Chondrocyte (in vitro differentiated cells): ENCODE measurements at regions not wholly inside any gene's neighbourhood (a gene's known extent, or its start where the extent isn't known, plus 50 kb on each side); places are given as distances from the start of the nearest gene placed in this dataset.

Experiments
- DNase-seq: peaks from one replicate; pipeline ENCODE4 v3.0.0; 2021; ENCODE audit warnings: mixed read lengths, low spot score
- H3K27ac Mint-ChIP-seq: one replicate; pipeline ENCODE4 v1.8.0; 2021; ENCODE audit warnings: mild to moderate bottlenecking, moderate library complexity, mixed read lengths; ENCODE audit not compliant: unreplicated experiment
- H3K27me3 Mint-ChIP-seq: 2 replicates; pipeline ENCODE4 v1.8.0; 2021; ENCODE audit warnings: low read depth, mixed read lengths
- H3K36me3 Mint-ChIP-seq: 2 replicates; pipeline ENCODE4 v1.8.0; 2021; ENCODE audit warnings: low read depth, mixed read lengths
- H3K4me1 Mint-ChIP-seq: 2 replicates; pipeline ENCODE4 v1.8.0; 2021; ENCODE audit warnings: low read depth, mild to moderate bottlenecking, mixed read lengths
- H3K4me3 Mint-ChIP-seq: one replicate; pipeline ENCODE4 v1.8.0; 2021; ENCODE audit warnings: mild to moderate bottlenecking, moderate library complexity, mixed read lengths; ENCODE audit not compliant: unreplicated experiment
- H3K9me3 Mint-ChIP-seq: 2 replicates; pipeline ENCODE4 v1.8.0; 2021; ENCODE audit warnings: low read depth, mixed read lengths
- TF ChIP-seq, protein P1 (sequence below): fragments of 200-600 bp; sonication (generic); IDR thresholded peaks from 2 replicates; pipeline ENCODE4 v1.5.0; 2021; ENCODE audit warnings: antibody characterized with exemption, mild to moderate bottlenecking, moderate library complexity

DNA sequence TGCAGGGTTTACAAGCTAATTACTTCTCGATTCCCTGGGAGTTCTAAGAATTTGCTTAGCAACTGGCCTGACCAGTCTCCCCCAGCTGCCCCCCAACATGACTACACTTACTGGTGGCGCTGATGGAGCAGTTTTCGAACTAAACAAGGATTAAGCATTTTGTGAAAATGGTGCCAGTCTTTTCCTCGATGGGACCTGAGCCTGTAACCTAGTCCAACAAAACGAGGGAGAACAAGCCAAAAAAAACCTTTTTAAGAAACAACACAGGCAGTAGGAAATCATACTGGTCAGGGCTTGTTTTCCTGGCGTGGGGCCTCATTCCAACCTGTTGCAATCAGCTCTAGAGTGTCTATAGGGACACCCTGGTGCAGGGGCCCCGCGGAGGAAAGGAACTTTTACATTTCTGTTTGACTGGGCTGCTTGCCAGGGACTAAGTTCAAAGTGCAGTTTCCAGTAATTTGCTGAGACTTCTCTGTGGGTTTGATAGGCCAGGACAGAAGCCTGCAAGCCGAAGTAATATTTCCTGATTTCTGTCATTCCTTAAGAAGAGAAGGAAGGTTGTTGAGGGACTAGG lies 158.7 kb downstream of the SPRY1 start:
- H3K27me3 Mint-ChIP-seq = peaks cover 2% of the 10 kb centered on the region
- TF ChIP-seq, protein P1, sequence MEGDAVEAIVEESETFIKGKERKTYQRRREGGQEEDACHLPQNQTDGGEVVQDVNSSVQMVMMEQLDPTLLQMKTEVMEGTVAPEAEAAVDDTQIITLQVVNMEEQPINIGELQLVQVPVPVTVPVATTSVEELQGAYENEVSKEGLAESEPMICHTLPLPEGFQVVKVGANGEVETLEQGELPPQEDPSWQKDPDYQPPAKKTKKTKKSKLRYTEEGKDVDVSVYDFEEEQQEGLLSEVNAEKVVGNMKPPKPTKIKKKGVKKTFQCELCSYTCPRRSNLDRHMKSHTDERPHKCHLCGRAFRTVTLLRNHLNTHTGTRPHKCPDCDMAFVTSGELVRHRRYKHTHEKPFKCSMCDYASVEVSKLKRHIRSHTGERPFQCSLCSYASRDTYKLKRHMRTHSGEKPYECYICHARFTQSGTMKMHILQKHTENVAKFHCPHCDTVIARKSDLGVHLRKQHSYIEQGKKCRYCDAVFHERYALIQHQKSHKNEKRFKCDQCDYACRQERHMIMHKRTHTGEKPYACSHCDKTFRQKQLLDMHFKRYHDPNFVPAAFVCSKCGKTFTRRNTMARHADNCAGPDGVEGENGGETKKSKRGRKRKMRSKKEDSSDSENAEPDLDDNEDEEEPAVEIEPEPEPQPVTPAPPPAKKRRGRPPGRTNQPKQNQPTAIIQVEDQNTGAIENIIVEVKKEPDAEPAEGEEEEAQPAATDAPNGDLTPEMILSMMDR = no peak
- peak overlapping the region; percentile 29 for H3K4me3 Mint-ChIP-seq
- peak overlapping the region; percentile 92 for H3K27ac Mint-ChIP-seq
- DNase-seq = no peak
- H3K4me1 Mint-ChIP-seq = peaks cover 53% of the 10 kb centered on the region
- no peaks in the 10 kb centered on the region for H3K9me3 Mint-ChIP-seq
- peaks cover 3% of the 10 kb centered on the region for H3K36me3 Mint-ChIP-seq

DNA sequence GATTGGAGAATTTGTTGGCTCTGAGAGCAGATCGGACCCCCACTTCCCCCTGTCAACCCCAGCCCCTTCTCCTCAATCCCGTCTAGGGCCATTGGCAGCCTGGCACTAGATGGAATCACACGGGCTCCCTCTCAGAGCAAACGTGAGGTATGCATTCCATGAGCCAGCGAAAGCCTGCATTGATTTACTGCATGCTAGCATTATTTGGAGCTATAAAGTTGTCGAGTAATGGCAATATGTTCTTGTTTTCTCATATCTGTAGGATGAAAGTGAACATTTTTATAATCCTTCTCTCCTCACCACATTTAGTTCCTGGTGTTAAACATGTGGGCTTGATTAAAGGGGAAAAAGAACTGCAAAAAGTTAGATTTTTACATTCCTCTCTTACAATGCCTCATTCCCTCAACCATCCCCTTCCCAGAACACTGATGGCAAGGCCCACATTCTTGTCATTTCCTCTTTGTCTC lies 159.2 kb downstream of the SPRY1 start:
- no peaks in the 10 kb centered on the region for H3K36me3 Mint-ChIP-seq
- no peaks in the 10 kb centered on the region for H3K9me3 Mint-ChIP-seq
- H3K27me3 Mint-ChIP-seq = peaks cover 2% of the 10 kb centered on the region
- TF ChIP-seq, protein P1 = no peak
- H3K4me3 Mint-ChIP-seq = peak overlapping the region; percentile 29
- H3K27ac Mint-ChIP-seq = peak overlapping the region; percentile 92
- no peak for DNase-seq
- peaks cover 58% of the 10 kb centered on the region for H3K4me1 Mint-ChIP-seq

DNA sequence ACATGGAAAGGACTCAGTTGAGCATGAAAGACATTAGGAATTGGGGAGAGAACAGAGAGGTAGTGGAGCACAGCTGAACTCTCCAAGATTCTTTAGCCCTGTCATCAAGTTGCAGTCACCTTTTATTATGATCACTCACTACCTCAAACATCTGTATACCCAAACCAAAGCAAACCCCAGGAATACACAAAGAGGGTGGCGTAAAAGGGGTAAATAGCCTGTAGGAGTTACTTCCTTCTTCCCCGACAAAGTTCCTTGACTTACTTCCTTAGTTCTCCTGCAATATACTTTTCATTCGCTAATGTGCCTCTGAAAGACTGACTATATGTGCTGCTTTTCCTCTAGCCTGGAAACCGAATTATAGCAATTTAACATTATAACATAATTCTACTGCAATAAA lies 159.9 kb downstream of the SPRY1 start:
- H3K4me3 Mint-ChIP-seq = no peak overlapping the region
- H3K27me3 Mint-ChIP-seq = no peaks in the 10 kb centered on the region
- H3K4me1 Mint-ChIP-seq = peaks cover 61% of the 10 kb centered on the region
- H3K36me3 Mint-ChIP-seq = no peaks in the 10 kb centered on the region
- H3K9me3 Mint-ChIP-seq = no peaks in the 10 kb centered on the region
- DNase-seq = no peak
- TF ChIP-seq, protein P1 = no peak
- peak overlapping the region; percentile 92 for H3K27ac Mint-ChIP-seq

DNA sequence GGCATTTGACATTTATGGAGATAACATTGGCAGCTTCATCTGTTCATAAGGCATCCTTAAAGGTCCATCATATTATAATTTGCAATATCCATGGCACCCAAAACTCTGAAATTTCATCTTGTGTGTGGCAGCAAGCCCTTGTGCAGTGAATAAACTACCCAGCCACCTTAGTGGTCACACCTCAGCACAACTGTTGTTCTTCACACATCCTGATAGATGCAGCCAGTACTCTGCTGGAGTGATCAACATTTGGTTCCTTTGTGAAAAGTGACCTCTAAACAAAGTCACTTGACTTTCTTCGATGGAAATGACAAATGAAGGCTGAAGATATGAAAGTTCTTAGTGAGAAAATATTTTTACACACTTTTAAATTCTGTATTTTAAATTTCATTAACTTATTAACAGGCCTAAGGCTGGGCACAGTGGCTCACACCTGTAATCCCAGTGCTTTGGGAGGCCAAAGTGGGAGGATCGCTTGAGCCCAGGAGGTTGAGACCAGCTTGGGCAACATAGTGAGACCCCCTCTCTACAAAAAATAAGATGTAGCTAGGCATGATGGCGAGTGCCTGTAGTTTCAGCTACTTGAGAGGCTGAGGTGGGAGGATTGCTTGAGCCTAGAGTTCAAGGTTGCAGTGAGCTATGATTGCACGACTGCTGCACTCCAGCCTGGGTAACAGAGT lies 161.4 kb downstream of the SPRY1 start:
- Mint-ChIP-seq H3K4me3 (no peak overlapping the region), H3K9me3 (no peaks in the 10 kb centered on the region), H3K27ac (no peak overlapping the region), H3K27me3 (no peaks in the 10 kb centered on the region), H3K36me3 (no peaks in the 10 kb centered on the region), H3K4me1 (peaks cover 58% of the 10 kb centered on the region)
- TF ChIP-seq, protein P1 = no peak
- DNase-seq = no peak

DNA sequence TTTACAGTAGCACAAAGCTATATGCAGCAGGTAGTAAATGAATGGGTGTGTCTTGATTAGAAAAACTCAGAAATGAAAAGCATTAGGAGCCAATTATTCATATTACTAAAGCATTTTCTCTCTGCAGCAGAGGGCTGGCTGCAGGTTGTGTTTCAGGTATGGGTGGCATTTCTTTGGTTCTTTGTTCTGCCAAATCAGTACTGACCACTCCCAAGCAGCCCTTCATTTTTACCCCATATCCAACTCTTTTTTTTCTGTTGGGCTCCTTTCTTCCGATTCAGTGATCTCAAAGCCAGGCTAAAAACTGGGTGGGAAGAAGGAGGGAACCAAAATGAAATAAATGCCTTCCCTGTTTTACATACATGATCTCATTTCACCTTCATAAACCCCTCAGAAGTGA lies 162.3 kb downstream of the SPRY1 start:
- Mint-ChIP-seq H3K36me3 (no peaks in the 10 kb centered on the region), H3K9me3 (no peaks in the 10 kb centered on the region), H3K4me3 (no peak overlapping the region), H3K4me1 (peaks cover 61% of the 10 kb centered on the region), H3K27me3 (no peaks in the 10 kb centered on the region), H3K27ac (no peak overlapping the region)
- no peak for DNase-seq
- TF ChIP-seq, protein P1 = no peak
